ENCODE measurements at regions not wholly inside any gene's neighbourhood (a gene's known extent, or its start where the extent isn't known, plus 50 kb on each side); places are given as distances from the start of the nearest gene placed in this dataset.
"Not testable (repeated sequence)": the region's sequence is repeated elsewhere in the genome, so short reads cannot be mapped to it uniquely, and the experiment has no call there.

- no peak overlapping the region for H3K27ac ChIP-seq
- TF ChIP-seq ZFX (IDR thresholded peaks at IDR 0.05; ENCODE audit: borderline replicate concordance): no peak
- TF ChIP-seq, protein P1, sequence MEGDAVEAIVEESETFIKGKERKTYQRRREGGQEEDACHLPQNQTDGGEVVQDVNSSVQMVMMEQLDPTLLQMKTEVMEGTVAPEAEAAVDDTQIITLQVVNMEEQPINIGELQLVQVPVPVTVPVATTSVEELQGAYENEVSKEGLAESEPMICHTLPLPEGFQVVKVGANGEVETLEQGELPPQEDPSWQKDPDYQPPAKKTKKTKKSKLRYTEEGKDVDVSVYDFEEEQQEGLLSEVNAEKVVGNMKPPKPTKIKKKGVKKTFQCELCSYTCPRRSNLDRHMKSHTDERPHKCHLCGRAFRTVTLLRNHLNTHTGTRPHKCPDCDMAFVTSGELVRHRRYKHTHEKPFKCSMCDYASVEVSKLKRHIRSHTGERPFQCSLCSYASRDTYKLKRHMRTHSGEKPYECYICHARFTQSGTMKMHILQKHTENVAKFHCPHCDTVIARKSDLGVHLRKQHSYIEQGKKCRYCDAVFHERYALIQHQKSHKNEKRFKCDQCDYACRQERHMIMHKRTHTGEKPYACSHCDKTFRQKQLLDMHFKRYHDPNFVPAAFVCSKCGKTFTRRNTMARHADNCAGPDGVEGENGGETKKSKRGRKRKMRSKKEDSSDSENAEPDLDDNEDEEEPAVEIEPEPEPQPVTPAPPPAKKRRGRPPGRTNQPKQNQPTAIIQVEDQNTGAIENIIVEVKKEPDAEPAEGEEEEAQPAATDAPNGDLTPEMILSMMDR (IDR thresholded peaks at IDR 0.05): no peak
Measured at GRCh38 chr1:90826024-90826423, 108.9 kb upstream of the BARHL2 start.

GRCh38 chr1:90824551-90824950 is 107.4 kb upstream of the BARHL2 start:
- TF ChIP-seq, protein P1 (IDR thresholded peaks at IDR 0.05): no peak
- TF ChIP-seq ZFX (IDR thresholded peaks at IDR 0.05; ENCODE audit: borderline replicate concordance): no peak
- H3K27ac ChIP-seq: no peak overlapping the region

DNA sequence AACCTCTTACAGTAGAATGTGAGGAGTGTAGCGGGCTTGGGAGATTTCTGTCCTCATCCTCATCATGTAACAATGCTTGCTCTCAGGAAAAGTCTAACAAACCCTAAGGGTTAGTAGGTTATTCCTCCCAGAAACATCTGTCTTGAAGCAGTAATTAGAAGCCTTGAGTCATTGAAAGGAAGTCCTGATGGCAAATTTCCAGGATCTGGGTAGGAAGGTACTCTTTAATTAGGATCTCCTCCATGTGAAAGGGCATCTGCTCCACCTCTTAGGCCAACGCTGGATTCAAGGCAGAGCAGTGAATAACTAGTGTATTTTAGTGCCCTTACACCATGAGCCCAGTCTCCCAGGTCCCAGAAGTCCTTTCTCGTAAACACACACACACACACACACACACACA is 106.6 kb upstream of the BARHL2 start:
- no peak for TF ChIP-seq ZFX (IDR thresholded peaks at IDR 0.05; ENCODE audit: borderline replicate concordance)
- TF ChIP-seq, protein P1 (IDR thresholded peaks at IDR 0.05): no peak
- H3K27ac ChIP-seq: no peak overlapping the region

GRCh38 chr1:90821788-90822359 is 104.8 kb upstream of the BARHL2 start:
- TF ChIP-seq, protein P1 (IDR thresholded peaks at IDR 0.05): no peak
- no peak for TF ChIP-seq ZFX (IDR thresholded peaks at IDR 0.05; ENCODE audit: borderline replicate concordance)
- no peak overlapping the region for H3K27ac ChIP-seq

DNA sequence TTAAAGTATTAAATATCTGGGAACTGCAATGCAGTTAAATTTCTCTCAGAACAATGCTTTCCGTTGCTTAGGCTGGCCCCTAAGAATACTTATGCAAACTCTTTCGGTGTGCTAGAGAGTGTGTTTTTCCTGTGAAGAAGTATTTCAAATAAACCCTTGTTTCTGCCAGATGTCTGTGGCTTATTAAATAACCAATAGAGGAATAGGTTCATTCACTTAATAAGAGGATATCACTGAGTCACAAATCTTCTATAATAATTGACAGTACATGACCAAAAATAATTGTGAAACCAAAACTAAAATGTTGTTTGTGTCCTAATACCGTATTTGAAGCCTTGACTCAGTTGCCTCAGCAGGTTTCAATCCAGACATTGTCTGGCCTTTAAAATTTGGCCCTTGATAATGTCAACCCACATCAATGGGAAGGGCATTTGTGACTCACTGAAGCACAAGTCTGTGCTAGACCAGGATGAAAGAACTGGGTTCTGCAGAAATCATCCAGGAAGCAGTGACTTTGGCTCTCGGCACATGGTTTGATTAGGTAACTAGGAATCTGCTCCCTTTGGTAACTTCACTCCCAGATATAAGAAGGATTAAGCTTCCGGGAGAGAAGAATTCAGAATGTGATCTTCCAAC is 104.2 kb upstream of the BARHL2 start:
- TF ChIP-seq ZFX (IDR thresholded peaks at IDR 0.05; ENCODE audit: borderline replicate concordance): no peak
- TF ChIP-seq, protein P1 (IDR thresholded peaks at IDR 0.05): no peak
- H3K27ac ChIP-seq: no peak overlapping the region

DNA sequence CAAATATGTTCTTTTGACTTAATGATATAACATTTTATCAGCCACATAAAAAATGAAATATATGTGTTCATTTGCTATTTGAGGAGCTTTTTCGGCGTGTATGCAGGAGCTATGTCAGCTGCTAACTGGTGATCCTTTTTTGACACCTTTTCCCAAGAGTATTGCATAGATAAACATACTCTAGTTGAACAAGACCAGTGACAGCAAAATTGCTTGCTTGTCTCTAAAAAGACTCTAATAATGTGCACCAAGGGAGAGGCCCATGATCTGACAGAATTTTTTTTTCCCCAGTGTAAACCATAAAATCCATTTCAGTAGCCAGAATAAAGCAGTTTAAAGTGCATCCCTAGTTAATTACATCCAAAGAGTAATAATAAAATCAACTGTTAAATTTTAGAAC is 103.6 kb upstream of the BARHL2 start:
- no peak overlapping the region for H3K27ac ChIP-seq
- TF ChIP-seq, protein P1 (IDR thresholded peaks at IDR 0.05): no peak
- no peak for TF ChIP-seq ZFX (IDR thresholded peaks at IDR 0.05; ENCODE audit: borderline replicate concordance)

GRCh38 chr1:90817399-90817798 is 100.3 kb upstream of the BARHL2 start:
- no peak overlapping the region for H3K27ac ChIP-seq
- TF ChIP-seq, protein P1 (IDR thresholded peaks at IDR 0.05): no peak
- TF ChIP-seq ZFX (IDR thresholded peaks at IDR 0.05; ENCODE audit: borderline replicate concordance): no peak

DNA sequence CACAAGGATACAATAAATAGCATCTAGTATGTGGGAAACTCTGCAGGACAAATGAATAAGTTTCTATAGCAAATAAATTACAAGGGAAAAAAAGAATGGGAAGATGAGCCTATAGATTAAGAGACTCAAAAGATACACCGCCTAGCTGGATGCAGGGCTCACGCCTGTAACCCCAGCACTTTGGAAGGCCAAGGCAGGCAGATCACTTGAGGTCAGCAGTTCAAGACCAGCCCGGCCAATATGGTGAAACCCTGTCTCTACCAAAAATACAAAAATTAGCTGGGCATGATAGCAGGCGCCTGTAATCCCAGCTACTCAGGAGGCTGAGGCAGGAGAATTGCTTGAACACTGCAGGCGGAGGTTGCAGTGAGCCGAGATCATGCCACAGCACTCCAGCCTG is 95.1 kb upstream of the BARHL2 start:
- H3K27ac ChIP-seq: not testable (repeated sequence)

- H3K27ac ChIP-seq: not testable (repeated sequence)
Measured at GRCh38 chr1:90811444-90811950, 94.4 kb upstream of the BARHL2 start.

Measured in 22Rv1 (cell line).